ENCODE measurements at regions not wholly inside any gene's neighbourhood (a gene's known extent, or its start where the extent isn't known, plus 50 kb on each side); places are given as distances from the start of the nearest gene placed in this dataset.

- no peak for TF ChIP-seq CTCF (IDR thresholded peaks at IDR 0.05)
- no peak for TF ChIP-seq POLR2A (IDR thresholded peaks at IDR 0.05)
- TF ChIP-seq POLR2AphosphoS5 (IDR thresholded peaks at IDR 0.05), result no peak
Observed at GRCh38 chr16:81180578-81180977, 57.9 kb upstream of the BCO1 start.

All from prostate gland (tissue), 2 donors.